ENCODE measurements at regions not wholly inside any gene's neighbourhood (a gene's known extent, or its start where the extent isn't known, plus 50 kb on each side); places are given as distances from the start of the nearest gene placed in this dataset.

DNA sequence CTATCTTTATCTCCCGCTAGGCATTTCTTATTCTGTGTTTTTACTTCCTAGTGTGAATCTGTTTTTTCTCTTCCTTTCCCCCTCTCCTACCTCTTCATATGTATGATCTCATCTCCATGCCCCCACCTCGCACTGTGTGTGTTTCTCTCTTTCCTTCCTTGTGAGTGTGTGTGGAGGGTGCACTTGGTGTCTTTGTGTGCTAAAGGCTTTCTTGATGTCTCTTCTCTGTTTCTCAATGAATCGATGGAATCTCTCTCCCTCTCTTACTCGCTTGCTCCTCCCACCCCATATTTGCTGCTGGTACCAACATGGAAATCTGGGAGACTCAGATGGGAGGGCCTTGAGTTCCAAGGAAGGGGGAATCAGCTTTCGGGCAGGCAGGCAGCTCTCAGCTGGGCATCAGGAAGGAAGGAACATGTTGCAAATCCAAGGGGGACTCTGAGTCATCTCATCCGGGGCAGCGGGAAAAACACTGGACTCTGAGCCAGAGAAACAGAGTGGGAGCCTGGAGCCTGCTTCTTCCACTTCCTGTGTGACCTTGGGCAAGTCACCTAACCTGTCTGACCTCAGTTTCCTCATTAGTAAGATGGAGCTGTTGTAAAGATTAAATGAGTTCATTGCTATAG is 147.5 kb downstream of the PTPRU start:
- H3K4me3 ChIP-seq (ENCODE audit: low read depth, low read length): no peak overlapping the region

DNA sequence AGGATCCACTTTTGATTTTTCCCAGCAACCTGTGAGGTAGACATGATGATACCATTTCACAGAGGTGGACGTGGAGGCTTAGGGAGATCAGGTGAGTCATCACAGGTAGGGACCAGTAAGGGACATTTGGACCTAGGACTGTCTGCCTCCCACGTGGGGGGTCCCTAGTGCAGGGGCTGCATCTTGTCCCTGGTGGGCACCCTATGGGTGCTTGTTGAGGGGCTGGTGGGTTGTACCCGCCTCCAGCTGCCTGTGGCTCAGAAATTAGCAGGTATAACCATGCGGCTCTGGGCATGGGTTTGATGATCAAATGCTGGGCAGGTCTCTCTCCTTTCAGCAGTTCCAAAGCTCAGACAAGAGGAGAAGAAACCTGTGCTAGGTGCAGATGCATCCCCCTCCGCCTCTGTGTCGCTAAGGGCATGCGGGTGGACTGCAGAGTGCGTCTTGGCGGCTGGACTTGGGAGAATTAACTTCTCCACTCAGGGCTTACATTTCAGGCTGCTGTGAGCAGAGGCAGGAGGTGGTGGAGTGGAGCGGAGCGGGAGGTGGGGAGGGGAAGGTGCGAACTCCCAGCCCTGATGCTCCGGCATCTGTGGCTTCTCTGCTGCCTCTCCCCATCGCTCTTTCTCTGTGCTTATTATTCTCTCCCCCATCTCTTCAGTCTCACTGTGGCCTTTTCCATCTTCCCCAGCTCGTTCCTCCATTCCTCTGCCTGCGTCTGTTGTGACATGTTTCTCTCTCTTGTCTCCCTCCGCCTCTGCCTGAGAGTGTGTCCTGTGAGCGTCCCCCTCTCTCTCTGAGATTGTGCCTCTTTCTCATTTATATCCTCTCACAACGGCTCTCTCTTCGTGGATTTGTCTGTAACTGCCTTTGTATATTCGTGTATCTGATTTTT is 146.8 kb downstream of the PTPRU start:
- H3K4me3 ChIP-seq (ENCODE audit: low read depth, low read length): no peak overlapping the region

DNA sequence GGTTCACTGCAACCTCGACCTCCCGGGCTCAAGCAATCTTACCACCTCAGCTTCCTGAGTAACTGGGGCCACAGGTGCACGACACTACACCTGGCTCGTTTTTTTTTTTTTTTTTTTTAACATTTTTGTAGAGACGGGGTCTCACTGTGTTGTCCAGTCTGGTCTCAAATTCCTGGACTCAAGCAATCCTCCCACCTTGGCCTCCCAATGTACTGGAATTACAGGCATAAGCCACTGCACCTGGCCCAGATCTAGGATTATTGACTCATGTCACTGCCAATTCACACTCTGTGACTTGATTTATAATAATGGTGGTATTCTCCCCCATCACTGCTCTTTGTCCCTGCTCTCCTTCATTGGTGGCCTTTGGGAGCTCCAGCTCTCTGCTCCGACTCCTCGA is 145.1 kb downstream of the PTPRU start:
- H3K4me3 ChIP-seq (ENCODE audit: low read depth, low read length): no peak overlapping the region

DNA sequence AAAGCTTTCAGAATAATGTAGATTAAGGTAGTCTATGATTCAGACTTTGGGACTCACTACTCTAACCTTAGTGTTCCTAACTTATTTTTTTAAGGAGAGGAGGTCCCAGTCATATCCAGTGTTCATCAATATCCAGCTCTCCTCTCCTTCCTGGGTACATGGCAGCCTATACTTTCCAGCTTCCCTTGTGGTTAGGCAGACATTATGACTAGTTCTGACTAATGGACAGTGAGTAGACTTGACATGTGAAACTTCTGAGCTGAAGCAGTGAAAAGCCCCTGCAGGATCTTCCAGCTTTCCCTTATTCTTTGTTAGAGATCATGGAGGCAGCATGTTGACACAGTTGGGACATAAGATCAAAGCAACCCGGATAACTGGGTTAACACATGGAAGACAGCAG is 144.2 kb downstream of the PTPRU start:
- no peak overlapping the region for H3K4me3 ChIP-seq (ENCODE audit: low read depth, low read length)

DNA sequence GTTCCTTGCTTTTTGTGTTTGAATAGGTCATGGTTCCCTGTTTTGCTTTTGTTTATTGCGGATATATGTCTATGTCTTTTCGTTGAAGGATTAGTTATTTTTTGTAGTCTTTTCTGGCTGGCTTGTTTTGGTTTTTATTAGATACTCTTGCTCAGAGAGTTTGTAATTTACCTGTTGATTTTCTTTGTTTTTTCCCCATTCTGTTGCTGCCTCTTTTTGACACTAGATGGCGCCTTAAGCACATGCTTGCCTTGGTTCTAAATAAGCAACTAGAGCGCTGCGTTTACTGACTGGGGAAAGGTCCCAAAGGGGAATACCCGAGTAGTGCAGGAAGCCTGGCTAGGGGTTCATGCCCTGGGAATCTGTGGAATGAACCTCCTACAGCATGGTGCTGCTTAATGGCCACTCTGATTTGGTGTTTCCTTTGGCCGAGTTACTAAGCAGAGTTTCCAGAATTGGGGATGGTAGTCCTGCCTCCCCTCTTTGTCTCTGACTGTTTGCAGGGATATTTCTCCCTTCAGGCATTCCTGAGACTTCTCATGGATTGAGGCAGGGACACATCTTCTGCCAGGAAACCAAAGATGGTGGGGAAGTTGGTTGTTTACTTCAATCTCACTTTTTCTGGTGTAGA is 143.2 kb downstream of the PTPRU start:
- no peak overlapping the region for H3K4me3 ChIP-seq (ENCODE audit: low read depth, low read length)

Data from iPS-11a (cell line).